ENCODE measurements at regions not wholly inside any gene's neighbourhood (a gene's known extent, or its start where the extent isn't known, plus 50 kb on each side); places are given as distances from the start of the nearest gene placed in this dataset.

- no peaks in the 10 kb centered on the region for H3K4me1 ChIP-seq (ENCODE audit: control insufficient read depth, extremely low read depth, insufficient read depth, low read length)
- H3K9me3 ChIP-seq (ENCODE audit: control insufficient read depth, low read depth, low read length) = no peaks in the 10 kb centered on the region
- H3K27ac ChIP-seq (ENCODE audit: control insufficient read depth, insufficient read depth, low read length) = no peak overlapping the region
- H3K4me2 ChIP-seq (ENCODE audit: control insufficient read depth, extremely low read depth, insufficient read depth, low read depth, low read length) = no peak overlapping the region
- H3K36me3 ChIP-seq (ENCODE audit: control insufficient read depth in 2 of 2, extremely low read depth in 1 of 2, insufficient read depth in 2 of 2, low read length in 2 of 2) = no peaks in the 10 kb centered on the region
- H4K20me1 ChIP-seq (ENCODE audit: control insufficient read depth, extremely low read depth, insufficient read depth, low read length) = no peaks in the 10 kb centered on the region
- H2AFZ ChIP-seq (ENCODE audit: control insufficient read depth, low read length) = no peak overlapping the region
- no peaks in the 10 kb centered on the region for H3K9me1 ChIP-seq (ENCODE audit: control insufficient read depth, extremely low read depth, insufficient read depth, low read length)
- FAIRE-seq = no peak
- H3K27me3 ChIP-seq (ENCODE audit: control insufficient read depth, extremely low read depth, insufficient read depth, low read length) = no peaks in the 10 kb centered on the region
- no peak overlapping the region for H3K4me3 ChIP-seq (ENCODE audit: control insufficient read depth in 2 of 3, extremely low read depth in 1 of 3, insufficient read depth in 2 of 3, low read depth in 1 of 3, low read length in 3 of 3)
- no peak overlapping the region for H3K9ac ChIP-seq (ENCODE audit: control insufficient read depth, extremely low read depth, insufficient read depth, low read length)
- dilution Hi-C loops (cut with MboI; ENCODE audit: extremely low pct_ligation_motif_present, low sequenced_read_pairs) = no loop called here
- TF ChIP-seq CTCF (optimal IDR thresholded peaks at IDR 0.05 in 1 of 3, IDR thresholded peaks at IDR 0.05 in 1 of 3, conservative IDR thresholded peaks at IDR 0.05 in 1 of 3; ENCODE audit: extremely low read depth in 1 of 3, insufficient read depth in 2 of 3, low read length in 3 of 3) = no peak
- DNase-seq (ENCODE audit: low read depth, low spot score) = no peak
- no peaks in the 10 kb centered on the region for H3K79me2 ChIP-seq (ENCODE audit: control insufficient read depth, insufficient read depth, low read length)
Measured at GRCh38 chr11:23594755-23595154, 734.5 kb upstream of the CCDC179 start.

- Histone ChIP-seq H3K9ac (ENCODE audit: control insufficient read depth, extremely low read depth, insufficient read depth, low read length) (no peak overlapping the region), H3K4me1 (ENCODE audit: control insufficient read depth, extremely low read depth, insufficient read depth, low read length) (no peaks in the 10 kb centered on the region), H3K79me2 (ENCODE audit: control insufficient read depth, insufficient read depth, low read length) (no peaks in the 10 kb centered on the region), H3K27ac (ENCODE audit: control insufficient read depth, insufficient read depth, low read length) (no peak overlapping the region), H3K27me3 (ENCODE audit: control insufficient read depth, extremely low read depth, insufficient read depth, low read length) (no peaks in the 10 kb centered on the region), H3K9me3 (ENCODE audit: control insufficient read depth, low read depth, low read length) (no peaks in the 10 kb centered on the region), H3K4me3 (ENCODE audit: control insufficient read depth in 2 of 3, extremely low read depth in 1 of 3, insufficient read depth in 2 of 3, low read depth in 1 of 3, low read length in 3 of 3) (no peak overlapping the region), H3K36me3 (ENCODE audit: control insufficient read depth in 2 of 2, extremely low read depth in 1 of 2, insufficient read depth in 2 of 2, low read length in 2 of 2) (no peaks in the 10 kb centered on the region), H3K4me2 (ENCODE audit: control insufficient read depth, extremely low read depth, insufficient read depth, low read depth, low read length) (no peak overlapping the region), H2AFZ (ENCODE audit: control insufficient read depth, low read length) (no peak overlapping the region), H4K20me1 (ENCODE audit: control insufficient read depth, extremely low read depth, insufficient read depth, low read length) (no peaks in the 10 kb centered on the region), H3K9me1 (ENCODE audit: control insufficient read depth, extremely low read depth, insufficient read depth, low read length) (no peaks in the 10 kb centered on the region)
- no peak for DNase-seq (ENCODE audit: low read depth, low spot score)
- no peak for TF ChIP-seq EZH2 (IDR thresholded peaks at IDR 0.05; ENCODE audit: low read length)
- no peak for TF ChIP-seq CTCF (optimal IDR thresholded peaks at IDR 0.05 in 1 of 3, IDR thresholded peaks at IDR 0.05 in 1 of 3, conservative IDR thresholded peaks at IDR 0.05 in 1 of 3; ENCODE audit: extremely low read depth in 1 of 3, insufficient read depth in 2 of 3, low read length in 3 of 3)
- FAIRE-seq = no peak
- dilution Hi-C loops (cut with MboI; ENCODE audit: extremely low pct_ligation_motif_present, low sequenced_read_pairs) = no loop called here
Measured at GRCh38 chr11:23604966-23605365, 744.7 kb upstream of the CCDC179 start.
